SU-DHL-6 (cell line): ENCODE measurements at regions not wholly inside any gene's neighbourhood (a gene's known extent, or its start where the extent isn't known, plus 50 kb on each side); places are given as distances from the start of the nearest gene placed in this dataset.

Experiments
- H2AFZ ChIP-seq: fragments of 200-600 bp; sonication (generic); 2 replicates; pipeline ENCODE4 v1.6.1; 2014; ENCODE audit warnings: low read depth, mild to moderate bottlenecking, moderate library complexity, mixed read lengths, antibody characterized with exemption, low read length; ENCODE audit not compliant: severe bottlenecking
- H3F3A ChIP-seq: fragments of 200-600 bp; shearing (Covaris generic); 2 replicates; pipeline ENCODE4 v1.6.0; 2016; ENCODE audit warnings: antibody characterized with exemption, mild to moderate bottlenecking; ENCODE audit not compliant: insufficient read depth
- H3K27ac ChIP-seq: fragments of 200-600 bp; sonication (generic); 2 replicates; pipeline ENCODE4 v1.5.1; 2016; ENCODE audit warnings: low read depth, mild to moderate bottlenecking, low read length, moderate library complexity, mixed read lengths
- H3K27me3 ChIP-seq: fragments of 200-600 bp; sonication (generic), shearing (Covaris generic); 2 replicates; pipeline ENCODE4 v1.6.0; 2014; ENCODE audit warnings: mild to moderate bottlenecking, low read length
- H3K36me3 ChIP-seq: fragments of 200-600 bp; sonication (generic); 2 replicates; pipeline ENCODE4 v1.6.1; 2014; ENCODE audit warnings: mild to moderate bottlenecking, low read length, mixed read lengths
- H3K4me2 ChIP-seq: fragments of 300-600, 200-600 bp; shearing (Covaris generic), sonication (generic); 2 replicates; pipeline ENCODE4 v1.6.0; 2014; ENCODE audit warnings: low read length, low read depth, mild to moderate bottlenecking; ENCODE audit not compliant: poor library complexity, severe bottlenecking
- H3K4me3 ChIP-seq: fragments of 200-600 bp; sonication (generic); 2 replicates; pipeline ENCODE4 v1.5.1; 2014; ENCODE audit warnings: antibody characterized with exemption, low read length, mild to moderate bottlenecking, mixed read lengths; ENCODE audit not compliant: insufficient read depth, poor library complexity, severe bottlenecking
- H3K79me2 ChIP-seq: fragments of 200-600 bp; sonication (generic); 2 replicates; pipeline ENCODE4 v1.6.1; 2014; ENCODE audit warnings: mild to moderate bottlenecking, low read length, moderate library complexity; ENCODE audit not compliant: insufficient read depth
- H3K9ac ChIP-seq: fragments of 200-600 bp; sonication (generic); 2 replicates; pipeline ENCODE4 v1.7.0; 2014; ENCODE audit warnings: mild to moderate bottlenecking, low read length
- H3K9me2 ChIP-seq: fragments of 200-600 bp; sonication (generic); replicated peaks from 2 replicates; pipeline ENCODE4 v1.6.1; 2014; ENCODE audit warnings: low read length; ENCODE audit not compliant: insufficient read depth
- H3K9me3 ChIP-seq: fragments of 200-600 bp; sonication (generic); 2 replicates; pipeline ENCODE4 v1.6.1; 2014; ENCODE audit warnings: low read length, mixed read lengths; ENCODE audit not compliant: insufficient read depth
- H4K20me1 ChIP-seq: fragments of 200-600 bp; sonication (generic); 2 replicates; pipeline ENCODE4 v1.6.1; 2014; ENCODE audit warnings: low read depth, mild to moderate bottlenecking, antibody characterized with exemption, low read length, moderate library complexity, mixed read lengths
- EZH2phosphoT487 ChIP-seq: fragments of 200-600 bp; sonication (generic), shearing (Covaris generic); conservative IDR thresholded peaks from 2 replicates; pipeline ENCODE4 v1.6.1; 2018; ENCODE audit warnings: mild to moderate bottlenecking, antibody characterized with exemption, low read length, moderate library complexity, mixed read lengths
- TF ChIP-seq, protein P1 (sequence below): fragments of 200-600 bp; sonication (generic); IDR thresholded peaks from one replicate; pipeline ENCODE4 v1.5.1; 2017; ENCODE audit warnings: antibody characterized with exemption, mild to moderate bottlenecking, low read length, moderate library complexity; ENCODE audit not compliant: insufficient read depth, poor library complexity, severe bottlenecking

DNA sequence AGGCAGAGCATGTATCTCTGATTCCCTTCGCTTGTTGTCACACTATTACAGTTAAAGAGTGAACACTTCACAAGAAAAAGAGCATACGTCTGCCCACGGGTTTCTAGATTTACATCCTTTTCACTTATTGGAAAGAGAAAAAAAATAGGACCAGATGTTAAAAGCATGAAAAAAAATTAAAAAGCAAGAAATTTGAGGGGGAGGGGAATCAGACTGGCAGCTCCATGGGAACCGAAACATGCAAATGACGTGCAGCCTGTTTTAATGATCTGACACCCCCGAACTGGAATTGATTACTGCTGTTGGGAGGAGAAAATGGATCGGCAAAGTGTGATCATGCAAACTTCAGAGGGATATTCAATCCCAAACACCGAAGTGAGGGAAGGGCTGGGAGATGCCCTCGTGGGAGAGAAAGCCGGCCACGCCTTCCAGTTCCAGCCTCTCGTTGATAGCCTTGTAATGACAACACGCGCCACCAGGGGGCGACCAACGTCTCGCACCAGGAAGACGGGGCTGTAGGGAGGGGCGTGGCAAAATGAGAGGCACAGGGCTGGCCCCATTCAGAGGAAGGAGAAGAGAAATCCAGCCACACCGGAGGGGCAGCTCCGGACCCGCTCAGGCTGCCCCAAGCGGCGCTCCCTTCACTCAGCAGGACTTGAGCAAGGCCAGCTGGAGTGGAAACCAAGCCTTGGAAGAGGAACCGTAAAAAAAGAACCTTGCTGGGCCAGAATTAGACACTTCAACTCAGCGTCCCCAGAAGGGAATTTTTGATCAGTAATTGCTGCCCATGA is 53.8 kb upstream of the SYT13 start:
- H3K9me3 ChIP-seq, result no peaks in the 10 kb centered on the region
- no peaks in the 10 kb centered on the region for H3K27me3 ChIP-seq
- H3K4me2 ChIP-seq, result peak overlapping the region; percentile 70
- H3K79me2 ChIP-seq, result no peaks in the 10 kb centered on the region
- no peak overlapping the region; the same call in 1 of the 2 replicates for H3K9ac ChIP-seq
- no peaks in the 10 kb centered on the region for H3K9me2 ChIP-seq
- no peaks in the 10 kb centered on the region for H3K36me3 ChIP-seq
- H4K20me1 ChIP-seq, result no peaks in the 10 kb centered on the region
- no peak for TF ChIP-seq EZH2phosphoT487
- TF ChIP-seq, protein P1, sequence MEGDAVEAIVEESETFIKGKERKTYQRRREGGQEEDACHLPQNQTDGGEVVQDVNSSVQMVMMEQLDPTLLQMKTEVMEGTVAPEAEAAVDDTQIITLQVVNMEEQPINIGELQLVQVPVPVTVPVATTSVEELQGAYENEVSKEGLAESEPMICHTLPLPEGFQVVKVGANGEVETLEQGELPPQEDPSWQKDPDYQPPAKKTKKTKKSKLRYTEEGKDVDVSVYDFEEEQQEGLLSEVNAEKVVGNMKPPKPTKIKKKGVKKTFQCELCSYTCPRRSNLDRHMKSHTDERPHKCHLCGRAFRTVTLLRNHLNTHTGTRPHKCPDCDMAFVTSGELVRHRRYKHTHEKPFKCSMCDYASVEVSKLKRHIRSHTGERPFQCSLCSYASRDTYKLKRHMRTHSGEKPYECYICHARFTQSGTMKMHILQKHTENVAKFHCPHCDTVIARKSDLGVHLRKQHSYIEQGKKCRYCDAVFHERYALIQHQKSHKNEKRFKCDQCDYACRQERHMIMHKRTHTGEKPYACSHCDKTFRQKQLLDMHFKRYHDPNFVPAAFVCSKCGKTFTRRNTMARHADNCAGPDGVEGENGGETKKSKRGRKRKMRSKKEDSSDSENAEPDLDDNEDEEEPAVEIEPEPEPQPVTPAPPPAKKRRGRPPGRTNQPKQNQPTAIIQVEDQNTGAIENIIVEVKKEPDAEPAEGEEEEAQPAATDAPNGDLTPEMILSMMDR, result peak; percentile 61
- H3K27ac ChIP-seq, result no peak overlapping the region
- H3F3A ChIP-seq, result no peaks in the 10 kb centered on the region
- peak overlapping the region; percentile 98 for H2AFZ ChIP-seq
- peak overlapping the region; percentile 51 for H3K4me3 ChIP-seq

DNA sequence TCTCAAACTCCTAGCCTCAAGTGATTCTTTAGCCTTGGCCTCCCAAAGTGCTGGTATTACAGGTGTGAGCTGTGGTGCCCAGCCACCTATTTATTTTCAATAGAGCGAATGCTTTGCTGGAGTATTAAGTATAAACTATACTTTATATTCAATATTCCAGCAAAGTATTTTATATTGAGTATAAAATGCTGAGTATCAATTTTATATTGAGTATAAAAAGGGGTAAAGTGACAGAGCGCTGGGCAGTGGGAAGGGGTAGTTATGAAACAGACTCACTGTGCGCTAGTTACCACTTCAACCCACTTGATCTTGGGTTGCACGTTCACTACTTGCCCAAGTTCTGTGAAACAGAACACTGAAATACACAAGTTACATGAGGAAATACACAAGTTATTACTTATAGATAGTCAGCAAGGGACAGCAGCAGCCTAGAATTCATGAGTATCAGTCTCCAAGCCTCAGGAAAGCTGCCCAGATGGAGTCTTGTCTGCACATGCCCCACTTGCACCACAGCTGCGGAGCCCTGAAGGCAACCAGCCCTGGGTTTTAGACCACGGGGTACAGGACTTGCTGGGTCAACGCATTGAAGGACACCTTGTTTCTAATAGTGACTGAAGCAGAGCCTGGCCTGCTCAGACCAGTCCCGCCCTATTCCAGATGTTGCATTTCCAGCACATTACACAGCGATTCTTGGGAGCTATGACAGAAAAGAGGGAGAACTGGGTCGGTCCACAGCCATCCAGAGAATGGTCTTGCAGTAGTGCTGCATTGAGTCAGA is 51.6 kb upstream of the SYT13 start:
- Histone ChIP-seq H3K4me2 (no peak overlapping the region), H3K79me2 (no peaks in the 10 kb centered on the region), H3K4me3 (no peak overlapping the region), H3K36me3 (no peaks in the 10 kb centered on the region), H3K27me3 (no peaks in the 10 kb centered on the region), H3F3A (no peaks in the 10 kb centered on the region), H3K9me3 (no peaks in the 10 kb centered on the region), H2AFZ (no peak overlapping the region), H3K27ac (no peak overlapping the region), H4K20me1 (no peaks in the 10 kb centered on the region), H3K9ac (no peak overlapping the region), H3K9me2 (no peaks in the 10 kb centered on the region)
- no peak for TF ChIP-seq EZH2phosphoT487
- TF ChIP-seq, protein P1, result no peak

DNA sequence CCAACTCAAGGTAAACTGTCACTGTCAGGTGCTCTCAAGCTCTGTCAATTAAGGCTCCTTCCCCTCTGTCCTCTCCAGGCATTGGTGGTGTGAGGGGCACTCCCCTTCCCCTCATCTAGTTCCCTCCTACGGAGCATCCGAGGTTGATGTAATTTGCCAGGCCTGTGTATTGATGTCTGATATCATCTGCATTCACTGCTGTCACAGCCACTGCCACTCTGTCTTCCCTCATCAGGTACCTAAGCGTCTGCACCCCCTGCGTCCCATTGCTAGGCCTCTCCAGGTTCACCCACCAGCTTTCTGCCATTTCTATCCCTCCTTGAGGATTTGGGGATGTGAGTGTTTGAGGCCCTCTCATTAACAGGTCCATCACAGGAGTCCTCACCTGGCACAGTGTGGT is 50.0 kb upstream of the SYT13 start:
- Histone ChIP-seq H2AFZ (no peak overlapping the region), H4K20me1 (no peaks in the 10 kb centered on the region), H3K9ac (no peak overlapping the region), H3K4me3 (no peak overlapping the region), H3K9me3 (no peaks in the 10 kb centered on the region), H3K9me2 (no peaks in the 10 kb centered on the region), H3F3A (no peaks in the 10 kb centered on the region), H3K4me2 (no peak overlapping the region), H3K36me3 (no peaks in the 10 kb centered on the region), H3K27me3 (no peaks in the 10 kb centered on the region), H3K27ac (no peak overlapping the region), H3K79me2 (no peaks in the 10 kb centered on the region)
- TF ChIP-seq, protein P1, result no peak
- no peak for TF ChIP-seq EZH2phosphoT487
